Naive thymus-derived CD4-positive, alpha-beta T cell (primary cell): ENCODE measurements at regions not wholly inside any gene's neighbourhood (a gene's known extent, or its start where the extent isn't known, plus 50 kb on each side); places are given as distances from the start of the nearest gene placed in this dataset.

ENCODE experiments used
- ATAC-seq: fragments of 150-1000 bp; cut with Tn5 transposase; 2 replicates; pipeline ENCODE4 v1.10.0; 2021; ENCODE audit warnings: mild to moderate bottlenecking, moderate library complexity
- CTCF ChIA-PET: fragments of 350-600 bp; sonication (Branson Sonifier 250); formaldehyde crosslinking; loops from one replicate; lab custom pipeline; 2021; ENCODE audit warnings: antibody characterized with exemption; lab: Charles Lee
- POLR2A ChIA-PET: fragments of 350-600 bp; sonication (Branson Sonifier 250); formaldehyde crosslinking; loops from one replicate; lab custom pipeline; 2021; ENCODE audit warnings: antibody characterized with exemption, inconsistent platforms; lab: Charles Lee
- DNase-seq, 9 donors: peaks; one replicate each; pipeline versions ENCODE4 v3.0.0 to v3.0.0-alpha.2; 2020 to 2022; ENCODE audit warnings: mixed read lengths in 1 of 9
- H3K27ac ChIP-seq: one replicate; pipeline ENCODE4 v1.7.0; 2013; ENCODE audit warnings: mild to moderate bottlenecking, low read depth, low read length, moderate library complexity
- H3K27me3 ChIP-seq, 2 donors: one replicate each; pipeline ENCODE4 v1.7.0; 2013; ENCODE audit warnings: low read length in 2 of 2, mild to moderate bottlenecking in 2 of 2, moderate library complexity in 2 of 2; ENCODE audit not compliant: control insufficient read depth in 2 of 2, insufficient read depth in 2 of 2
- H3K36me3 ChIP-seq, 3 experiments: 1 replicate in 2 of 3; 2 replicates in 1 of 3; pipeline ENCODE4 v1.7.0; 2013; ENCODE audit warnings: low read length in 3 of 3, mild to moderate bottlenecking in 3 of 3, moderate library complexity in 1 of 3; ENCODE audit not compliant: insufficient read depth in 3 of 3, control insufficient read depth in 2 of 3
- H3K4me1 ChIP-seq, 2 donors: one replicate each; pipeline ENCODE4 v1.7.0; 2013; ENCODE audit warnings: low read length in 2 of 2, mild to moderate bottlenecking in 2 of 2, moderate library complexity in 1 of 2; ENCODE audit not compliant: control insufficient read depth in 2 of 2, insufficient read depth in 2 of 2
- H3K4me3 ChIP-seq: 2 replicates; pipeline ENCODE4 v1.7.0; 2013; ENCODE audit warnings: mild to moderate bottlenecking, low read length
- H3K9me3 ChIP-seq, 3 experiments: 1 replicate in 2 of 3; 2 replicates in 1 of 3; pipeline ENCODE4 v1.7.0; 2013; ENCODE audit warnings: low read length in 3 of 3; ENCODE audit not compliant: control insufficient read depth in 2 of 3
- H3K27ac Mint-ChIP-seq, 9 donors: one replicate each; pipeline ENCODE4 v1.8.0; 2020 to 2022; ENCODE audit warnings: mixed read lengths in 9 of 9, mild to moderate bottlenecking in 8 of 9, moderate library complexity in 5 of 9, inconsistent platforms in 2 of 9
- H3K27me3 Mint-ChIP-seq, 5 donors: one replicate each; pipeline ENCODE4 v1.8.0; 2021 to 2022; ENCODE audit warnings: mixed read lengths in 5 of 5, mild to moderate bottlenecking in 1 of 5
- H3K36me3 Mint-ChIP-seq, 5 donors: one replicate each; pipeline ENCODE4 v1.8.0; 2020 to 2022; ENCODE audit warnings: mixed read lengths in 5 of 5, mild to moderate bottlenecking in 3 of 5, inconsistent platforms in 1 of 5
- H3K4me1 Mint-ChIP-seq, 7 donors: one replicate each; pipeline ENCODE4 v1.8.0; 2020 to 2022; ENCODE audit warnings: mixed read lengths in 7 of 7, mild to moderate bottlenecking in 3 of 7, inconsistent platforms in 1 of 7
- H3K4me3 Mint-ChIP-seq, 10 donors: one replicate each; pipeline ENCODE4 v1.8.0; 2020 to 2022; ENCODE audit warnings: mild to moderate bottlenecking in 10 of 10, mixed read lengths in 10 of 10, moderate library complexity in 6 of 10, inconsistent platforms in 2 of 10
- H3K9me3 Mint-ChIP-seq, 11 donors: one replicate each; pipeline ENCODE4 v1.8.0; 2020 to 2022; ENCODE audit warnings: mixed read lengths in 11 of 11, mild to moderate bottlenecking in 4 of 11, inconsistent platforms in 1 of 11, moderate library complexity in 1 of 11
- intact Hi-C, 2 donors: fragments of 100-400 bp; cut with micrococcal nuclease; formaldehyde crosslinking; loops; one replicate each; pipeline ENCODE4 v1.15.1; 2023

- Histone ChIP-seq H3K27ac (no peak overlapping the region), H3K4me3 (no peak overlapping the region), H3K27me3 (no peaks in the 10 kb centered on the region), H3K9me3 (peaks cover 0 to 4% (median 0%) of the 10 kb centered on the region in 3 experiments), H3K4me1 (no peaks in the 10 kb centered on the region), H3K36me3 (no peaks in the 10 kb centered on the region)
- peaks cover under 1 to 16% (median 3%) of the 10 kb centered on the region in 5 donors for H3K27me3 Mint-ChIP-seq
- ATAC-seq (no peak), DNase-seq (no peak)
- ChIA-PET CTCF (interaction anchor here (0.6 kb wide), 1 partner anchor 248 kb away, joined by 3 read pairs; no protein-coding TSS in a partner anchor), POLR2A (no interaction called here)
- no peak overlapping the region for H3K27ac Mint-ChIP-seq
- H3K4me3 Mint-ChIP-seq: no peak overlapping the region
- peaks cover 0 to 16% (median 10%) of the 10 kb centered on the region in 11 donors for H3K9me3 Mint-ChIP-seq
- intact Hi-C loops: no loop called here
- peaks cover 0 to 3% (median 0%) of the 10 kb centered on the region in 7 donors for H3K4me1 Mint-ChIP-seq
- peaks cover 0 to 7% (median 4%) of the 10 kb centered on the region in 5 donors for H3K36me3 Mint-ChIP-seq
These were observed 91.3 kb upstream of the ABI1 start for GRCh38 chr10:26952094-26952493.

- Mint-ChIP-seq H3K36me3 (peaks cover 0 to 7% (median 4%) of the 10 kb centered on the region in 5 donors), H3K9me3 (peaks cover 0 to 16% (median 10%) of the 10 kb centered on the region in 11 donors), H3K27me3 (peaks cover 3 to 18% (median 6%) of the 10 kb centered on the region in 5 donors), H3K4me1 (peaks cover 0 to 3% (median 0%) of the 10 kb centered on the region in 7 donors), H3K27ac (no peak overlapping the region), H3K4me3 (no peak overlapping the region)
- no peak overlapping the region for H3K27ac ChIP-seq
- POLR2A ChIA-PET: interaction anchor here (0.6 kb wide), 1 partner anchor 170 kb away, joined by 3 read pairs; no protein-coding TSS in a partner anchor
- CTCF ChIA-PET: no interaction called here
- H3K4me1 ChIP-seq: no peaks in the 10 kb centered on the region
- no peaks in the 10 kb centered on the region for H3K27me3 ChIP-seq
- no peaks in the 10 kb centered on the region for H3K36me3 ChIP-seq
- ATAC-seq (no peak), DNase-seq (no peak)
- intact Hi-C loops: no loop called here
- H3K9me3 ChIP-seq: peaks cover 0 to 4% (median 0%) of the 10 kb centered on the region in 3 experiments
- no peak overlapping the region for H3K4me3 ChIP-seq
These were observed 90.9 kb upstream of the ABI1 start for GRCh38 chr10:26951650-26952049.

DNA sequence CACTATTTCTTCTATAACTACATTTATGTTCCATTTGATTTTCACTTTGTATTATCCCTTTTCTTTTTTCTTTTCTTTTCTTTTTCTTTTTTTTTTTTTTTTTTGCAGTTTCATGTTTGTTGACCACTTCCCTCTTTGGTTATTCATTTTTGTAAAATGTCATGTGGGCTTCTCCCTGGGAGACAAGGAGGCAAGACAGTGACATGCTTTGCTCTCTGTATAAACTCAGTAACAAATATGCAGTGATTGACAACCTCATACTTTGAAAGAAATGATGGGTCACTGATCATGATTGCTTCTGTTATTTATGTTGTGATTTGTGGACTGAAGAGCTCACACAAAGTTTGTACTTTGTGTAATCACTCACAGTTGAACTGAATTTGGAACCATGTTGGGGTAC is 90.2 kb upstream of the ABI1 start:
- ATAC-seq (no peak), DNase-seq (no peak)
- H3K9me3 Mint-ChIP-seq: peaks cover 0 to 16% (median 10%) of the 10 kb centered on the region in 11 donors
- peaks cover 3 to 19% (median 9%) of the 10 kb centered on the region in 5 donors for H3K27me3 Mint-ChIP-seq
- Histone ChIP-seq H3K36me3 (no peaks in the 10 kb centered on the region), H3K9me3 (peaks cover 0 to 4% (median 0%) of the 10 kb centered on the region in 3 experiments), H3K27ac (no peak overlapping the region), H3K4me3 (no peak overlapping the region), H3K4me1 (no peaks in the 10 kb centered on the region), H3K27me3 (no peaks in the 10 kb centered on the region)
- no peak overlapping the region for H3K4me3 Mint-ChIP-seq
- H3K36me3 Mint-ChIP-seq: peaks cover 0 to 7% (median 4%) of the 10 kb centered on the region in 5 donors
- peaks cover 0 to 3% (median 0%) of the 10 kb centered on the region in 7 donors for H3K4me1 Mint-ChIP-seq
- ChIA-PET POLR2A (interaction anchor here (0.6 kb wide), 1 partner anchor 170 kb away, joined by 3 read pairs; no protein-coding TSS in a partner anchor), CTCF (no interaction called here)
- intact Hi-C loops: no loop called here
- no peak overlapping the region for H3K27ac Mint-ChIP-seq

GRCh38 chr10:26946102-26946811 is 85.5 kb upstream of the ABI1 start:
- Histone ChIP-seq H3K36me3 (no peaks in the 10 kb centered on the region), H3K4me1 (no peaks in the 10 kb centered on the region), H3K27ac (no peak overlapping the region), H3K4me3 (no peak overlapping the region), H3K27me3 (no peaks in the 10 kb centered on the region), H3K9me3 (peaks cover 0 to 4% (median 0%) of the 10 kb centered on the region in 3 experiments)
- peaks cover 10 to 19% (median 19%) of the 10 kb centered on the region in 5 donors for H3K27me3 Mint-ChIP-seq
- POLR2A ChIA-PET: no interaction called here
- peaks cover 0 to 16% (median 8%) of the 10 kb centered on the region in 11 donors for H3K9me3 Mint-ChIP-seq
- intact Hi-C loops: no loop called here
- peaks cover 0 to 3% (median 0%) of the 10 kb centered on the region in 7 donors for H3K4me1 Mint-ChIP-seq
- peaks cover 0 to 7% (median 4%) of the 10 kb centered on the region in 5 donors for H3K36me3 Mint-ChIP-seq
- ATAC-seq: no peak
- CTCF ChIA-PET: no interaction called here
- no peak overlapping the region for H3K4me3 Mint-ChIP-seq
- H3K27ac Mint-ChIP-seq: no peak overlapping the region
- DNase-seq: no peak

DNA sequence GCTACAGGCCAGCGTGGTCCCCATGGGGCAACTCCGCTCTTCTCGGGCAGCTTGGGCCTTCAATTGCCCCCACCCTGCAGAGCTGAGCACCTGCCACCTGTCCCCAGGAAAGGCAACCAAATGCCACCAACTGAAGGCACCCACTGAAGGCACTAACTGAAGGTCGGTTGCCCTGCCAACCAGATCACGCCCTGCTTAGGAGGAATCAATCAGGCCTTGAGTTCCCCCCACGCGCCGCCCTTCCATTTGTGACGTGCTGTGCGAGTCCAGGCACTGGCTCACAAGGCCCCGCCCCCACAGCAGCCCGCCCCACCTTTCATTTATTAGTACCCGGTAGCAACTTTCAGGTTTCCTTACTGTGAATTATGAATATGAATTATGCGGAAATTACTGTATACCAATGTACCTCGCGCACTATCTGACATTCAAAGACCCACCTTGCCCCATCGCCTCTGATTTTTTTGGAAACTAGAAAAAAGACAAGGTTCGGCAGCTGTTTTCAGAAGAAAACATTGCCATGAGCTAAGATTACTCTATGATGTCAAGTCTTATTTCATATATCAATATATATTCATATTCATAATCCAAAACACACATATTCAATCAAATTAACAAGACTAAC is 83.6 kb upstream of the ABI1 start:
- H3K27me3 ChIP-seq: no peaks in the 10 kb centered on the region
- CTCF ChIA-PET: no interaction called here
- H3K4me1 Mint-ChIP-seq: peaks cover 0 to 3% (median 0%) of the 10 kb centered on the region in 7 donors
- DNase-seq (peak in 1 of 9 donors; percentile 2), ATAC-seq (peak; percentile 66)
- no peak overlapping the region for H3K4me3 ChIP-seq
- no peaks in the 10 kb centered on the region for H3K4me1 ChIP-seq
- no peaks in the 10 kb centered on the region for H3K36me3 ChIP-seq
- peaks cover 0 to 4% (median 0%) of the 10 kb centered on the region in 5 donors for H3K36me3 Mint-ChIP-seq
- peaks cover 10 to 23% (median 16%) of the 10 kb centered on the region in 5 donors for H3K27me3 Mint-ChIP-seq
- H3K9me3 Mint-ChIP-seq: no peaks in the 10 kb centered on the region
- intact Hi-C loops: no loop called here
- H3K4me3 Mint-ChIP-seq: peak overlapping the region in 4 of 10 donors; percentile 22 to 50 (median 36)
- H3K27ac ChIP-seq: no peak overlapping the region
- H3K27ac Mint-ChIP-seq: peak overlapping the region in 3 of 9 donors; percentile 2 to 83 (median 63)
- POLR2A ChIA-PET: no interaction called here
- H3K9me3 ChIP-seq: no peaks in the 10 kb centered on the region

GRCh38 chr10:26939962-26940354 is 79.2 kb upstream of the ABI1 start:
- peaks cover 0 to 3% (median 0%) of the 10 kb centered on the region in 7 donors for H3K4me1 Mint-ChIP-seq

More at GRCh38 chr10:26939962-26940354, 79.2 kb upstream of the ABI1 start:
- Mint-ChIP-seq H3K27me3 (peaks cover 0 to 9% (median 2%) of the 10 kb centered on the region in 5 donors), H3K36me3 (peaks cover 0 to 13% (median 4%) of the 10 kb centered on the region in 5 donors), H3K9me3 (no peaks in the 10 kb centered on the region), H3K4me3 (no peak overlapping the region), H3K27ac (no peak overlapping the region)
- ChIA-PET CTCF (no interaction called here), POLR2A (no interaction called here)
- Histone ChIP-seq H3K36me3 (no peaks in the 10 kb centered on the region), H3K27ac (no peak overlapping the region), H3K27me3 (no peaks in the 10 kb centered on the region), H3K4me3 (no peak overlapping the region), H3K9me3 (no peaks in the 10 kb centered on the region), H3K4me1 (no peaks in the 10 kb centered on the region)
- DNase-seq (no peak), ATAC-seq (no peak)
- intact Hi-C loops: no loop called here
